Gastroesophageal sphincter (tissue), 4 donors: ENCODE measurements at regions not wholly inside any gene's neighbourhood (a gene's known extent, or its start where the extent isn't known, plus 50 kb on each side); places are given as distances from the start of the nearest gene placed in this dataset.
"Not testable (repeated sequence)": the region's sequence is repeated elsewhere in the genome, so short reads cannot be mapped to it uniquely, and the experiment has no call there.

Experiments used
- ATAC-seq: fragments of 150-250 bp; one replicate; pipeline ENCODE4 v1.9.1; 2016; ENCODE audit warnings: mild to moderate bottlenecking, moderate library complexity
- H3K27ac ChIP-seq, 4 donors: fragments of 200-600 bp; sonication (generic) in 3 of 4; 1 replicate in 3 of 4; 2 replicates in 1 of 4; pipeline ENCODE4 v1.5.1; 2016 to 2019
- H3K27me3 ChIP-seq: fragments of 200-600 bp; sonication (generic); one replicate; pipeline ENCODE4 v1.5.1; 2019
- H3K36me3 ChIP-seq, 2 donors: fragments of 200-600 bp; sonication (generic); one replicate each; pipeline ENCODE4 v1.5.1; 2019; ENCODE audit warnings: control low read depth in 1 of 2
- H3K4me1 ChIP-seq, 3 donors: fragments of 200-600 bp; sonication (generic); 1 replicate in 2 of 3; 2 replicates in 1 of 3; pipeline ENCODE4 v1.5.1; 2016 to 2019; ENCODE audit warnings: control low read depth in 2 of 3
- H3K4me3 ChIP-seq, 2 donors: fragments of 200-600 bp; sonication (generic); one replicate each; pipeline ENCODE4 v1.5.1; 2019; ENCODE audit warnings: mild to moderate bottlenecking in 1 of 2, moderate library complexity in 1 of 2
- H3K9me3 ChIP-seq, 3 donors: fragments of 200-600 bp; sonication (generic); one replicate each; pipeline ENCODE4 v1.5.1; 2017 to 2019; ENCODE audit warnings: control low read depth in 2 of 3
- EP300 ChIP-seq: sonication (generic); formaldehyde crosslinking; IDR thresholded peaks from one replicate; pipeline ENCODE4 v1.6.1; 2017; ENCODE audit warnings: antibody characterized with exemption, mild to moderate bottlenecking
- POLR2A ChIP-seq, 2 donors: fragments of 450-650 bp; IDR thresholded peaks; one replicate each; pipeline ENCODE4 v1.6.1; 2017; ENCODE audit warnings: antibody characterized with exemption in 2 of 2, mild to moderate bottlenecking in 2 of 2, moderate library complexity in 1 of 2
- POLR2AphosphoS5 ChIP-seq: sonication (generic); formaldehyde crosslinking; IDR thresholded peaks from one replicate; pipeline ENCODE4 v1.6.1; 2017; ENCODE audit warnings: antibody characterized with exemption
- WGBS, 2 donors: methylation state at CpG; one replicate each; pipeline ENCODE4 v1.1.5; 2018; ENCODE audit warnings: low coverage in 1 of 2; 5-methylcytosine and 5-hydroxymethylcytosine counted together
- TF ChIP-seq, protein P1 (sequence below), 4 experiments: fragments of 200-600 bp in 2 of 4; fragments of 450-650 bp in 2 of 4; sonication (generic) in 1 of 4; IDR thresholded peaks; one replicate each; pipeline ENCODE4 v1.5.1; 2017 to 2019; ENCODE audit warnings: antibody characterized with exemption in 4 of 4, mild to moderate bottlenecking in 2 of 4, moderate library complexity in 2 of 4

- no peaks in the 10 kb centered on the region for H3K27me3 ChIP-seq
- H3K4me1 ChIP-seq, result no peaks in the 10 kb centered on the region
- TF ChIP-seq POLR2AphosphoS5 (no peak), POLR2A (IDR thresholded peaks at IDR 0.05) (no peak), EP300 (no peak)
- TF ChIP-seq, protein P1, sequence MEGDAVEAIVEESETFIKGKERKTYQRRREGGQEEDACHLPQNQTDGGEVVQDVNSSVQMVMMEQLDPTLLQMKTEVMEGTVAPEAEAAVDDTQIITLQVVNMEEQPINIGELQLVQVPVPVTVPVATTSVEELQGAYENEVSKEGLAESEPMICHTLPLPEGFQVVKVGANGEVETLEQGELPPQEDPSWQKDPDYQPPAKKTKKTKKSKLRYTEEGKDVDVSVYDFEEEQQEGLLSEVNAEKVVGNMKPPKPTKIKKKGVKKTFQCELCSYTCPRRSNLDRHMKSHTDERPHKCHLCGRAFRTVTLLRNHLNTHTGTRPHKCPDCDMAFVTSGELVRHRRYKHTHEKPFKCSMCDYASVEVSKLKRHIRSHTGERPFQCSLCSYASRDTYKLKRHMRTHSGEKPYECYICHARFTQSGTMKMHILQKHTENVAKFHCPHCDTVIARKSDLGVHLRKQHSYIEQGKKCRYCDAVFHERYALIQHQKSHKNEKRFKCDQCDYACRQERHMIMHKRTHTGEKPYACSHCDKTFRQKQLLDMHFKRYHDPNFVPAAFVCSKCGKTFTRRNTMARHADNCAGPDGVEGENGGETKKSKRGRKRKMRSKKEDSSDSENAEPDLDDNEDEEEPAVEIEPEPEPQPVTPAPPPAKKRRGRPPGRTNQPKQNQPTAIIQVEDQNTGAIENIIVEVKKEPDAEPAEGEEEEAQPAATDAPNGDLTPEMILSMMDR (IDR thresholded peaks at IDR 0.05), result no peak
- no peak for ATAC-seq
- no peaks in the 10 kb centered on the region for H3K36me3 ChIP-seq
- no peak overlapping the region for H3K4me3 ChIP-seq
- H3K27ac ChIP-seq, result no peak overlapping the region
- 71 to 75% methylated on average over 2 to 3 of the region's 3 CpGs for WGBS, 2 donors
- H3K9me3 ChIP-seq, result no peaks in the 10 kb centered on the region
These were observed 162.7 kb upstream of the NT5E start for GRCh38 chr6:85287158-85287557.

DNA sequence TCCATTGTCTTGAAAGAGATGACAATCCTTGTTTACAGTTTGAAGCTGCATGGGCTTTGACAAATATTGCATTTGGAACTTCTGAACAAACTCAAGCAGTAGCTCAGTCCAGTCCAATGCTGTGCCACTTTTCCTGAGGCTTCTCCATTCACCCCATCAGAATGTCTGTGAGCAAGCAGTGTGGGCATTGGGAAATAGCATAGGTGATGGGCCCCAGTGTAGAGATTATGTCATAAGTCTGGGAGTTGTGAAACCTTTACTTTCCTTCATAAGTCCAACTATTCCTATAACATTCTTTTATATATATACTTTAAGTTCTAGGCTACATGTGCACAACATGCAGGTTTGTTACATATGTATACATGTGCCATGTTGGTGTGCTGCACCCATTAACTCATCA is 163.4 kb upstream of the NT5E start:
- H3K4me1 ChIP-seq, H3K27me3 ChIP-seq, ATAC-seq, H3K36me3 ChIP-seq, H3K27ac ChIP-seq, H3K4me3 ChIP-seq, H3K9me3 ChIP-seq: not testable (repeated sequence)

DNA sequence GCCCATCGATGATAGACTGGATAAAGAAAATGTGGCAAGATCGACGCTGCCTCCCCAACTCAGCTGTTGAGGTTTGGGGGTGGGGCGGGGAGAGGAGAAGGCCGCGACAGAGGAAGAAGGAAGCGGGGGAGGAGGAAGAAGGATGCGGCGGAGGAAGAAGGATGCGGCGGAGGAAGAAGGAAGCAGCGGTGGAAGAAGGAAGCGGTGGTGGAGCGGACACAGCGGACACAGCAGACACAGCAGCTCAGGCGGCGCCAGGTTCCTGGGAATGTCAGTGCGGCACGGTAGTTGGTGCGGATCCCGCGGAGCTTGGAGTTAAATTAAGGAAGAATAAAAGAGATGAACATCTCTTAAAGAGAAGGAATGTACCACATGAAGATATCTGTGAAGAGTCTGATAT is 163.9 kb upstream of the NT5E start:
- ATAC-seq, result no peak
- Histone ChIP-seq H3K27ac (no peak overlapping the region), H3K36me3 (no peaks in the 10 kb centered on the region), H3K4me3 (no peak overlapping the region), H3K9me3 (no peaks in the 10 kb centered on the region), H3K4me1 (no peaks in the 10 kb centered on the region), H3K27me3 (no peaks in the 10 kb centered on the region)
- TF ChIP-seq POLR2AphosphoS5 (no peak), POLR2A (IDR thresholded peaks at IDR 0.05) (no peak), EP300 (no peak)
- TF ChIP-seq, protein P1 (IDR thresholded peaks at IDR 0.05), result no peak
- WGBS, 2 donors, result 85 to 89% methylated on average over 14 to 22 of the region's 22 CpGs

GRCh38 chr6:85285114-85285513 is 164.8 kb upstream of the NT5E start:
- H3K27ac ChIP-seq, result no peak overlapping the region
- H3K4me3 ChIP-seq, result no peak overlapping the region
- no peaks in the 10 kb centered on the region for H3K4me1 ChIP-seq
- no peaks in the 10 kb centered on the region for H3K9me3 ChIP-seq
- 67 to 75% methylated on average over 1 to 5 of the region's 6 CpGs for WGBS, 2 donors
- no peaks in the 10 kb centered on the region for H3K36me3 ChIP-seq
- ATAC-seq, result no peak
- TF ChIP-seq, protein P1 (IDR thresholded peaks at IDR 0.05), result no peak
- TF ChIP-seq POLR2A (IDR thresholded peaks at IDR 0.05), result no peak
- TF ChIP-seq POLR2AphosphoS5, result no peak
- no peak for TF ChIP-seq EP300
- H3K27me3 ChIP-seq, result no peaks in the 10 kb centered on the region

DNA sequence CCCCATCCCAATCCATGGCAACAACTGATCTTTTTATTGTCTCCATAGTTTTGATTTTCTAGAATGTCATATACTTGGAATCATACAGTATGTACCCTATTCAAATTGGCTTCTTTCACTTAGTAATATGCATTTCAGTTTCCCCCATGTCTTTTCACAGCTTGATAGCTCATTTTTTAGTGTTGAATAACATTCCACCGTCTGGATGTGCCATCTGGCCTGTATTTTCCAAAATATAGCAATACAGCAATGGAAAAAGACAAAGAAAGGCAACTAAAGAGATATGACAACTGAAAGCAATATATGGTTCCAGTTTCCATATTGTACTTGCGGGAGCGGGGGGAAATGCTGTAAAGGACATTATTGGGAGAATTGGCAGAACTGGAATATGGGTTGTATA is 166.4 kb upstream of the NT5E start:
- WGBS, 2 donors, result 79% methylated on average over 3 of the region's 3 CpGs; no CpG with 5 or more reads in 1 of the 2 donors
- Histone ChIP-seq H3K9me3 (no peaks in the 10 kb centered on the region), H3K36me3 (no peaks in the 10 kb centered on the region), H3K4me3 (no peak overlapping the region), H3K4me1 (no peaks in the 10 kb centered on the region), H3K27ac (no peak overlapping the region), H3K27me3 (no peaks in the 10 kb centered on the region)
- ATAC-seq, result no peak
- TF ChIP-seq POLR2A (IDR thresholded peaks at IDR 0.05), result no peak
- no peak for TF ChIP-seq POLR2AphosphoS5
- TF ChIP-seq, protein P1 (IDR thresholded peaks at IDR 0.05), result no peak
- TF ChIP-seq EP300, result no peak
